A172 (cell line): ENCODE measurements at regions not wholly inside any gene's neighbourhood (a gene's known extent, or its start where the extent isn't known, plus 50 kb on each side); places are given as distances from the start of the nearest gene placed in this dataset.

Experiments
- DNase-seq: peaks from one replicate; pipeline ENCODE4 v3.0.0-alpha.2; 2015; ENCODE audit warnings: low spot score

DNA sequence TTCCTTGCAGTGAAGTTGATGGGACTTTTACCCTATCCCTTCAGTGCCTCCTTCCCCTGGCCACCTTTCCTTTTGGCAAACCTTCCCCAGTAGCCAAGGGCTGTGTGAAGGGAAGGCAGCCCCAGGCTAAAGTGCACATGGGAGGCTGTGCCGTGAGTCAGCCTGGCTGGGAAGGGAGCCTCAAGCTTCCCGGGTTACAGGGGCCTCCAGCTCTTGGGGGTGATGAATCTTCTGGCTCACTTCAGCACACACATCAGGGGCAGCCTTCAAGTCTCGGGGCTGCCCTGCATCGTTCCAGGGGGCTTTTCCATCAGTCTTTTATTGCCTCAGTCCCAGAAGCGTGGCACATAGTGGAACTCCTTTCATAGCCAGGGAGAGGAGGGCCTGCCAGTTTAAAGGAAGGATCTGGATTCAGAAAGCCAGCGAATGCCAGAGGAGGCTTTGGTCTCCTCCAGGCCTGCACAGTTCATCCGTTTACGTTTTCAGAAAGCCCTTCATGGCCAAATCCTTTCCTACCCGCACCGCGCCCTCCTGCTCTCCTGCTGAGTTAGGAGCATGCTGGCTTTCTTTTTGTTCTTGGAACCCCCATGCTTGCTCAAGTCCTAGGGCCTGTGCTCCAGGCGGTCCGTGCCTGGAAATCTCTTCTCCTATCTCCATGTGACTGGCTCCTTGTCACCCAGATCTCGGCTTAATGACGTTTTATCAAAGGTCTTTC, 134.8 kb upstream of the KLF4 start:
- DNase-seq: no peak

DNA sequence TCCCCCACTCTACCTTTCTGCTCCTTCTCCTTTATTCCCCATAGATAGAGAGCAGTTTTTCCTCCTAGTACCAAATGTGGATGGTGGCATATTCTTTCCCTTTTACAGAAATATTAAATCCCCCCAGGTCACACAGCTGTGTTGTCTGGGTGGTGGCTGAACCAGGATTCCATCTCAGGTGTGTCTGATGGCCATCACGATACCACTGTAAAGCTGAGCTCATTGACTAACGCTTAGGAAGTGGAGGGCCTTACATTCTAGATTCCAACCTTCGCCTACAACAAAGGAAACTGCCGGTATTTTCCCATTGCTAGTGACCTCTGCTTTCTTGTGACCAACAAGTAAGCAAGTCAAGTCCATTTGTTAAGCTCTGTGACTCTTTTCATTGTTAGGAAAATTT, 131.9 kb upstream of the KLF4 start:
- DNase-seq: no peak

DNA sequence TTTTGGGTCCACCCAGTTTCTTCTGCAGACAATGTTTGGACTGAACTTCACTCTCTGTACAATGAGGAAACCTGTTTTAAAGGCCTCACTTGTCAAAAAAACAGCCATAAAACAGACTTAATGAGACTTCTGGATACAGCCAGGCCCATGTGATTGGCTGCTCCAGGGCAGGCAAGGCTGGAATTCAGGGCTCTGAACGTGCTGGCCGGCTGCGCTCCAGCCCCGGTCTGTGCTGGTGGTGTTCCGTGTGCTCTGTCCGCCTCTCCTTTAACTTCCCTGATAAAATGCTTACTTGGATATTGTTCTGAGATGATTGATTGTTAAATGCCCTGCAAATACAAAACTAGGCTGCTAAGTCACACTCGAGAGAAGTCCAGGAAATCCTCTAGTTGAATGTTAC, 131.2 kb upstream of the KLF4 start:
- DNase-seq: no peak

DNA sequence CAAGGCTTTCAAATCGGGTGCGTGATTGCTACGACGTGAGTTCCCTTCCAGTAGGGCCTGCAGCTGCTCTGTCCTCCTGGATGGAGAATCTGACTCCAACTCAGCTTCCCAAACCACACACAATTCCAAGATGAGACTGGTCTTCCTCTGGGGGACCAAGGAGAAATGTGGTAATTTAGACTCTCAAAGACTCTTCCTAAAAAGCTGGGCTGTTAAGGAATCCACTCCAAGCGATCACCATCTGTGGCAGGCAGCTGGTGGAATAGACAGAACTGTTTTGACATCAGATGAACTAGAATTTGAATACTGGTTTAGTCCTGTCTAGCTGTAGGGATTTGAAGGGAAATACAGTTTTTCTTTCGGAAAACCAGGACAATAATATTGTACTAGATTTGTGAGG, 130.7 kb upstream of the KLF4 start:
- DNase-seq: no peak

DNA sequence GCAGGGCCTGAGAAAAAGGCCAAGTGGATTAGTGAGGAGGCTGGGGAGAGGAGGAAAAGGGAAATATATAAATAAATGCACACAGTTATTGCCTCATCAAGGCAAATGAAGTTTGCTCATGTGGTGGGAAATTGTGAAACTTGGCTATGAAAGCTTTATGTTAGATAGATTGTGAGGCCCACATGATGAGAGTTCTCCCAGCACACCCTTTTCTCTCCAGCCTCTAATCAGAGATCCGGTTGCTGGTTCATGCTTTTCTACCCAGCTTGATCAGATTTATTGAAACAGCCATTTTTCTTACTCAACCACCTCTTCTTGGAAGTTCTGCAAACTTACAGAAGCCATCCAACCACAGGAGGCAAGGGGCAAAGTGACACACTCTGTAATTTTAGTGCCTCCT, 125.8 kb upstream of the KLF4 start:
- no peak for DNase-seq

DNA sequence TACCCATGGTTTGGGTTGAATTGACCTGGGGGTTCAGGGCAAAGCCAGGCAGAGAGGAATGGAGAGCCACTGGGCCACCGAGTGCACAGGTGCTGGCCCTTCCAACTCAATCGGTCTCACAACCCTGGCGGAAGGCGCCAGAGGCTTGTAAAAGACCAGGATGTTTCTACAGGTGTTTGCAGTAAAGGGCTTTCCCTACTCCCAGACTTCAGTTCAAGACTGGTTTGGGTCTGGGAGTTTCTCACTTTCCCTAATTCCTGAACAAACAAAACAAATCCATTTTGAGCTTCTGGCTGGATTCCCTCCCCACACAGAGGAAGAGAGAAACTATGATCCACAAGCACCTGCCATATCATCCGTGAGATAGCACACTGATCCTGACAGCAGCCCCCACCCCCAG, 125.2 kb upstream of the KLF4 start:
- no peak for DNase-seq

DNA sequence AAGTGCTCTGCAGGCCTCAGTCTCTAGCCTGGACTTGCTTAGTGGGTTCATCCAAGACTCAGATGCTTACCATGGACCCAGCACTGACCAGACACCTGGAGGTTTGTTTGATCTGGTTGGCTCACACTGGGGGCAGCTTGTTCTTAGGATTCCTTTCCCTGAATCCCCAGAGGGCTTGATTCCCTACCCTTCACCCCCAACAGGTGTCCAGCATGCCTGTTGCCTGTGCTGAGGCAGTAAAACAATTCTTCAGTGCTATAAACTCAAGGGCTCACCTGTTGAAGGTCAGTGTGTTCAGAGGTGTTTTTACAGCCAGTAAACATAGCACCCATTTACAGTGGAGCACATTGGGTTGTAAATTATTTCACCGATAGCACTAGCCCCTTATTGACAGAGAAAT, 123.8 kb upstream of the KLF4 start:
- no peak for DNase-seq

DNA sequence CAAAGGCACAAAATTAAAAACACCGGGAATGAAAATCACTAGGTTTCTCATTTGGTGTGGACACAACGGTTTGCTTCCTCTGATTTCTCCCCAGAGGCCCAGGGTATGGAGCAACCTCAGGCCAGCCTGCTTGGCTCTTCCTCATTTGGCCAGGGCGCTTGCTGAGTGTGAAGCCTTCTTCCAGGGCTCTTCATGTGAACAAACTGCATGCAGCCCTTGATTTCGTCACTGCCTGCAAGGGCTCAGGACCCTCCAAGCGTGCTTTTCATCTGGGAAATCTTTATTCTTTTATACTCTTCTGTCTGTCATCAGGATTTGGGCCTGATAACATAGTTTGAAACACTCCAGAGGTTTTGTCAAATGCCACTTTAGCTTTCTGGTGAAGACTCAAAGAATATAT, 122.6 kb upstream of the KLF4 start:
- no peak for DNase-seq

DNA sequence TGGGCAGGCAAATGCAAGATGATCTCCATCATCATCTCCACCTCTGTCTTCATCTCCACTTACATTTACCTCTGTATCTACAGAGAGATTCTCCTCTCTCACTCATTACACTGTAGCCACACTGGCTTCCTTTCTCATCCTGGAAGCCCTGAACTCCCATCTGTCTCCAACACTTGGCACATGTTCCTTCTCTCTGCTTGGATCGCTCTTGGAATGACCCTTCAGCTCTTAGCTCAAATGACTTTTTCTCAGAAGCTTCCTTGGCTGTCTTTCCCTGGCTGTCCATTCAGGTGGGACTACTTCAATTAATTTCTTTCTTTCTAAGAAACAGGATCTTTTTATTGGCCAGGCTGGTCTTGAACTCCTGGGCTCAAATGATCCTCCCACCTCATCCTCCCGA, 120.0 kb upstream of the KLF4 start:
- no peak for DNase-seq

DNA sequence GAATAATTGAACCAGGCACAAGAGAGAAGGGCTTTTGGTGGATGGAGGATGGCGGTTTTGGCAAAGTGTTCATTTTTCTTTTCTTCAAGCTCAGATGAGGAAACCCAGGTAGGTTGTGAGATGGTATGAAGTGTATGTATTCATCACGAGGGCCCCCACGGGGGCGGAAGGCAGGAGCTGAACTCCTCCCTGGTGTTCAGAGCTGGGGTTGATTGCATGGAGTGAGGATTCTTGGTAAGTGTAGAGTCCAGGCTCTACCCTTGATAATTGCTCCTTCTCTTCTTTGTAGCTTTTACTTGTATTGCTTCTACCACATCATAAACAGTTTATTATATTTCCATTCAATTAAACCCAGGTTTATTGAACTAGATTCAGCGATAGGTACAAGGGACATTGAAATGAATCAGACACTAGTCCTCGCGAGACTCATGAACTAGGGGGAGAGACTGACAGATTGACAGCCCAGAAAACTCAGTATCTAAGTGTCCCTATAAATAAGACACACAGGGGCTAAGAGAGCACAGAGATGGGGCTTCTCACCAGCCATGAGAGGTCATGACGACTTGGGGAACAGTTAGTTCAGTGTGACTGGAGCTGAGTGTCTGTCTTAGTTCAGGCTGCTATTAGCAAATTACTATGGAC, 116.7 kb upstream of the KLF4 start:
- DNase-seq: no peak

DNA sequence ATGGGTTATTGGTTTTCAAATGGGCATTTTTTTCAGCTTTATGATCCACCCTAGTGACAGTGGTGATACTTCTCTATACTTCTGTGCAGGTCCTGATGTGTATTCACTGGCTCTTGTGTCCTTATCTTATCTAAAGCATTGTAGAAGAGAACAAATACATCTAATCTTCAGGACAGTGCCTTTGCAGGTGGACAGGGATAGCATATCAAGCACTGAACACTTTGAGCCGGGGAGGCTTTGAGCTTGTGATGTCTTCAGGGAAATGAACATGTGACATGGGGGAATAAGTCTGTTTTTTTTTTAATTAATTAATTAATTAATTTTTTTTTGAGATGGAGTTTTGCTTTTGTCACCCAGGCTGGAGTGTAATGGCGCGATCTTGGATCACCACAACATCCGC, 115.5 kb upstream of the KLF4 start:
- DNase-seq: no peak

DNA sequence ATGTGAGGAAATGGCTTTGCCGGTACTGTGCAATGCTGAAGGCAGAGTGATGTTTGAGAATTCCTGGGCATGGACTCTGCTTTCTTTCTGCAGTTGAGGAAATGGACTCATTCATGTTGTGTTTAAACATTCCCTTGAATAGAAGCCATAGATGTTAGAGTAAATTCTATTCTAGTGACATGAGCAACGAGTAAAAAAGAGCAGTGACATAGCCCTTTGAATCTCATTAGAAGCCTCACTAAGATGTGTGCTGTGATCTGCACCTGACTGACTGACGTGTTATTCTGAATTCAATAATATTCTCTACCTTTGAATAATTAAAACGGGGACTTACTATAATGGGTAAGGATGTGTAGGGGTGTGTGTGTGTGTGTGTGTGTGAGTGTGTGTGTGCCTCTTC, 113.7 kb upstream of the KLF4 start:
- no peak for DNase-seq

DNA sequence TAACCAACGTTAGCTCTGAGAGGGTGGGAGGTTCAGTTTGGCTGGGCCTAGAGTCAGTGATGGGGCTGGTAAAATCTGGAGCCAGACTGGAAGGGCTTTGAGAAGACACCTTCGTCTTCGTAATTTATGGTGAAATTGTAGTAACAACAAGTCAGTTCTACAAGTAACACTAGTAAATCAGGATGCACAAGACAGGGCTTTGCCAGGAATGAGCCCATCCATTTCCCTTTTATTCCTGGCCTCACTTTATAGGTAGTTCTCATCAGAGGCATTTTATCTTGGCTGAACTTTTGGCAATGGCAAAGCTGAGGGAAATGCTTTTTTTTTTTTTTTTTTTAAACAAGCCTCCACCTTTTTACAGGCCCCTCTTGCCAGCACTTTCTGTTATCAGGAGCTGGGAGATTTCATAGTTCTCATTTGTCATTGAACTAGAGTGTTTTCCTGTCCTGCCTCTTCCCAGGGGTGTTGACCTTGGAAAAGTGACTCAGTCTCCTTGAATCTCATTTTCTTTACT, 110.5 kb upstream of the KLF4 start:
- peak; percentile 82 for DNase-seq

DNA sequence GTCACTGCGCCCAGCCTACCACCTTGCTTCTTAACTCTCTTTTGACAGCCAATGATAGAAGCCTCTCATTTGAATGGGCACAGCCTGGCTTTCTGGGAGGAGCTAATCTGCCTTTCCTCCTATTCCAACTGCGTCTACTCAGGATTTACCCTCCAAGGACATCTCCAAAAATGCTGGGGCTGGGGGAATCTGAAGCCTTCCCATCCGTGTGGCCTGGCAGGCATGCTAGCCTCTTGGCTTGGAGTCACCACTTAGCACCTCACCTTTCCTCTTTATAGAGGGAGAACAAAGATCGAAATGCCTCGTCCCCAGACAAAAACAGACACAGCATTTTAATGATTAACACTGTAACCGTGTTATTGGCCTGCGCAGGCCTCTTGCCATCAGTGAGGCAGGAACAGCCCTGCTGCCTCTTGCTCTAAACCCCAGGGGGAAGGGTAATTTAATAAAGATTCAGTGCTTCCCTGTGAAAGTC, 108.2 kb upstream of the KLF4 start:
- no peak for DNase-seq

DNA sequence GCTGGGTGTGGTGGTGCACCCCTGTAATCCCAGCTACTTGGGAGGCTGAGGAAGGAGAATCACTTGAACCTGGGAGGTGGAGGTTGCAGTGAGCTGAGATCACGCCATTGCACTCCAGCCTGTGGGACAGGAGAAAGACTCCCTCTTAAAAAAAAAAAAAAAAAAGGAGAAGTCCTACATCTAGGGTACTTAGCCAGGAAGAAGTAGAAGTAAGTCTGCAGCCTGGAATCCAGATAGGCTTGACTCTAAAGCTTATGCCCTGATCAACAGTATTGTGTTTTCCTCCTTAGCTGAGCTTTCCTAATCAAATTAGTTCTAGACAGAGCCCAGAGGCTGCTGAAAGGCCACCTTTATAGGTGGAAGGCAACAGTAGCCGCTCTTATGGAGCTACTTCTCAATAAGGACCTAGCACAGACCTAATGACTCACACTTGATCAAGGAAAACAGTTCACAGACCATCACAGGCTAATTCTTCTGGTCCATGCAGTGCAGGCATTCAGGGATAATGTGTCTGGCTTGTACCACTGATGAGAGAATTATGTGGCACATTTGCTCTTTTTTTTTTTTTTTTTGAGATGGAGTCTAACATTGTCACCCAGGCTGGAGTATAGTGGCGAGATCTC, 105.5 kb upstream of the KLF4 start:
- DNase-seq: no peak

DNA sequence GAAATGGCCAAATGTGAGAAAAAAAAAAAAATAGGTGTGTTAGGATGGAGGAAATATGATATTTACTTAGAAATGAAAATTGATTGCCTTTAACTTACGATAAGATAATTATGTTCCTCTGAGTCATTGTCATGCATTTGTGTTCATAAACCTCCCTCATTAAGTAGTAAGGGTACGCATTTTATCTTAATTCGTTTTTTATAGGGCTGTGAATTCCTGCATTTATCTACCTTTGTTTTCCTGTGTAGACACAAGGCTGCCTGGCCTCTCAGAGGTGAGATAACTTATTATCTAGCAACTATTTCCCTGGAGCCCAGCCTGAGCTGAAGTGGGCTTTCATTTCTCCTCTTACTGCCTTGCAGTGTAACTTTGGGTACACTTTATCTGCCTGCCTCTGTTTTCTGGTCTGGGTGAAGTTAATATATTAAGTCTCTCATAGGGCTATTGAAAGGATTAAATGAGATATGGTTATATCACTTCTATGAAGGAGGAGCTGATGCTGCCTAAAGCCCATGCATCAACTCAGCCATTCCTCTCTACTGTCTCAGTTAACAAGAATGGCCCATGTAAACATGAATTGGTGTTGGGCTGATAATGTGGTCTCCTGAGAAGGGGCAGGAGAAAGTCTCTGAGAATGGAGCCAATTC, 103.8 kb upstream of the KLF4 start:
- no peak for DNase-seq

DNA sequence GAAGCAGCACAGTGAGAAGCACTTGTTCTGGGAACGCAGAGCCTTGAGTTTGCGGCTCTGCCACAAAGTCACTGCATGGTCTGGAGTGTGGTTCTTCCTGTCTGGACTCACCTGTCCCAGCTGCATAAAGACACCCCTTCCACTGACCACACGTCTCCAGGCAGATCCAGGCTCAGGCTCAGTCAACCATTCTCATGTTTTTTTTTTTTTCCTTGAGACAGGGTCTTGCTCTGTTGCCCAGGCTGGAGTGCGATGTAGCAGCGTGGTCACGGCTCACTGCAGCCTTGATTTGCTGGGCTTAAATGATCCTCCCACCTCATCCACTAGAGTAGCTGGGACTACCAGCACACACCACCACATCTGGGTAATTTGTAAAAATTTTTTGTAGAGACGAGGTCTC, 102.9 kb upstream of the KLF4 start:
- DNase-seq: no peak

DNA sequence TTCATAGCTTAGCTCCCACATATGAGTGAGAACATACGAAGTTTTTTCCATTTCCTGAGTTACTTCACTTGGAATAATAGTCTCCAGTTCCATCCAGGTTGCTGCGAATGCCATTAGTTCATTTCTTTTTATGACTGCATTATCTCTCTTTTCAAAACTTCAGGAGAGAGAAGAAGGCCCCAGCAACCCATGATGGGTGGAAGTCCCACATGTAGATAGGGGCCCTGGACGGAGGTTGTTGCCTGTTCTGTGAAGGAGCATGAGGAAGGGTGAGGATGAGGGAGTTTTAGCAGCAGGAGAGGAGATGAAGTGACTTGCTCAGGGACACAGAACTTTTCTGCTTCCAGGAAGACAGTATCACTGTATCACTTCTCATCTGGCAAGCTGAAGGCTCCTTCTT, 102.2 kb upstream of the KLF4 start:
- no peak for DNase-seq

DNA sequence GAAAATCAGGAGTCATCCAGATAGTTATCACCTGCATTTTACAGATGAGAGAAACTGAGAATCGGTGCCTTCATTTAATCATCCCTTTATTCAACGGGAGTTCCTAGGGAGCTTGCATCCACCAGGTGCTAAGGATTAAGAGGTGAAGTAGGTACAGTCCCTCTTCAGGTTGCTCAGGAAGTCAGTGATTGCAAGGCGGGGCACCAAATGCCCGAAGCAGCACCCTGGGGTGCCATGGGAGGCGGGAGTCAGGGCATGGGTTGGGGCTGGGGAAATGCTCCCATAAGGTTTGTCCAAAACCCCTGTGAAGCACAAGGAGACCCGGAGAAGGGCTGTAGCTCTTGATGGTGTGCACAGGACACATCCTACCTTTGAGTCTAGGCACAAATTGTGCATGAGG, 98.8 kb upstream of the KLF4 start:
- no peak for DNase-seq

DNA sequence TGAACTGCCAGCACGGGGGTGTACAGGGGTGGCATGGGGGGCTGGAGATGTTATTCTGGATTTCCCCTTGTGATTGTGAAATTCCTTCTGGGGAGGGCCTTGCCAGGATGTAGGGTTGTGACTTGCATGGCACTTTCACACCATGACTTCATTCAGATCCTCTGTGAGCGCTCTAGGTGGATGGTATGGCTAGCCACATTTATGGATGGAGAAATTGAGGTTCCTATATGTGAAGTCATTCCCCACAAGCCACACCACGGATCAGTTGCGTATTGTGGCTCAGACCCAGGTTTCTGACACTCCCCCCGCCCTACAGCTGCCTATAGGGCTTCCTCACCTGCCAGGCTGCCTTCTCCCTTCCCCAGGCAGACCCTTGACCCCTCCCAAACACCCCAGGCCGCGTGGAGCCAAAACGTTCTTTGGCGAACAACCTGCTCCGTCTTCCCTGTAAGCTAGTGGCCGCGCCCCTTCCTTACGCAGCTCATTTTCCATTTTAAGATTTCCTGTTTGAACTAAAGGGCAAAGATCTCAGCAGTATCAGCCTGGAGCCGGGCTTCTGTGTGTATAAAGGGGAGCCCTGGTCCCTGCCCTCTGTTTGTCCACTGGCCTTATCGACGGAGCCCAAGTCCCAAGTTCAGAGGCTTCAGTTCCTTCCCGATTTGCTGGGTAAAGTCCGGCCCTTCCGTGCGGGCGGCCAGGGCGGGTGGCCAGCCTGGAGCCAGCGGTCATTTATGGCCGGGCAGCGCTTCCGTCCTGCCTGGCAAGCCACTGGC, 97.8 kb upstream of the KLF4 start:
- DNase-seq: no peak

DNA sequence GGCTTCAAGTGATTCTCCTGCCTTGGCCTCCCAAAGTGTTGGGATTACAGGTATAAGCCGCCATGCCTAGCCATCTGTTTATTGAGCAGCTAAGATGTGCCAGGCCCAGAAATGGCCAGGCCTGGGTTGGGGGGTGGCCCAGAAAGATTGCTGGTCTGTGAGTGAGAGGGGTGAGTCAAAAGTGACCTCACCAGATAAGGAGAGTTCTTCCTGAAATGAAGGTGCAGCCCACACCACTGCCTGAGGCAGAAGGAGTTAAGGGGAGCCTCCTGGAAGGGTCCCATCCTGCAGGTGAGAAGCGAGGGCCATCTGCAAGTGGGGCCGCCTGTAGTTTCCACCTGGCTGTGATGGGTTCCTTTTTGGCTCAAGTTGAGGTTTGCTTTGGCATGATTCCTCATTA, 96.9 kb upstream of the KLF4 start:
- no peak for DNase-seq

DNA sequence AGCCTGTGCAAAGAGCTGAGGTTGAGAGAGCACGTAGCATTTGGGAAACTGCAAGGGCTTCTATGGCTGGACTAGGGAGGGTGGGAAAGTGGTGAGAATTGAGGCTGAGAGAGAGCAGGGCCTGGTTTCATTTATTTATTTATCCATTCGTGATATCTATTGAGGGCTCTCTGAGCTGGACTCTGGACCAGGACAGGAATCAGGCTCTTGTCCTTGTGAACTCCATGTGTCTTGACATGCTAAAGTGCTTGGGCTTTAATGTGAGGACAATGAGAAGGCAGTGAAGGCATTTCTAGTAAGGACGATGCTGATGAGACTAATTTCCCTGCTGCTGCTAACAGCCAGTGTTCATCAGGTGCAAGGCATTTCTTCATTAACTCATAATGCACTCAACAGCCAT, 95.9 kb upstream of the KLF4 start:
- no peak for DNase-seq
